ENCODE measurements at regions not wholly inside any gene's neighbourhood (a gene's known extent, or its start where the extent isn't known, plus 50 kb on each side); places are given as distances from the start of the nearest gene placed in this dataset.

DNA sequence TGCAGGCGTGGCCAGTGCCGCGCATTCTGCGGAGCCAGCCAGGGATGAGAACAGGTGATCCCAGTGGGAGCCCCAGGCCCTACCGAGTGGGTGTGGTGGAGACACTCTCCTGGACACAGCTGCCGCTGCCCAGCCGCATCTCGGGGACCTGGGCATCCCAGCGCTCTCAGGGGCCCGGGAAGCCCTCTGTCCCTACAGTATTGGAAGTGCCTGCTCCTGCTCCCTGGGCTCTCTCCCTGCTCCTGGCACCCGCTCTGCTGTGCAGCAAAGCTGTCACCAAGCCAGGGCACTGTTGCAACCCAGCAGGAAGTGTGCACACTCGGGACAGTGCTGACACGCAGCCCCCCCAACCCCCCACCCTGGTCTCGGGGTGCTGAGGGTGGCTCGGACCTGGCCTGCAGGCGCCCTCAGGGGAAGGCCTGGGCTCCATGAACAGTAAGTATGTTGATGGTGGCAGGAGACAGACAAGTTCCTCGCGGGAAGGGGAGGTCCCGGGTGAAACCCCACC, 1177.4 kb upstream of the GBE1 start:
- no peak for DNase-seq

DNA sequence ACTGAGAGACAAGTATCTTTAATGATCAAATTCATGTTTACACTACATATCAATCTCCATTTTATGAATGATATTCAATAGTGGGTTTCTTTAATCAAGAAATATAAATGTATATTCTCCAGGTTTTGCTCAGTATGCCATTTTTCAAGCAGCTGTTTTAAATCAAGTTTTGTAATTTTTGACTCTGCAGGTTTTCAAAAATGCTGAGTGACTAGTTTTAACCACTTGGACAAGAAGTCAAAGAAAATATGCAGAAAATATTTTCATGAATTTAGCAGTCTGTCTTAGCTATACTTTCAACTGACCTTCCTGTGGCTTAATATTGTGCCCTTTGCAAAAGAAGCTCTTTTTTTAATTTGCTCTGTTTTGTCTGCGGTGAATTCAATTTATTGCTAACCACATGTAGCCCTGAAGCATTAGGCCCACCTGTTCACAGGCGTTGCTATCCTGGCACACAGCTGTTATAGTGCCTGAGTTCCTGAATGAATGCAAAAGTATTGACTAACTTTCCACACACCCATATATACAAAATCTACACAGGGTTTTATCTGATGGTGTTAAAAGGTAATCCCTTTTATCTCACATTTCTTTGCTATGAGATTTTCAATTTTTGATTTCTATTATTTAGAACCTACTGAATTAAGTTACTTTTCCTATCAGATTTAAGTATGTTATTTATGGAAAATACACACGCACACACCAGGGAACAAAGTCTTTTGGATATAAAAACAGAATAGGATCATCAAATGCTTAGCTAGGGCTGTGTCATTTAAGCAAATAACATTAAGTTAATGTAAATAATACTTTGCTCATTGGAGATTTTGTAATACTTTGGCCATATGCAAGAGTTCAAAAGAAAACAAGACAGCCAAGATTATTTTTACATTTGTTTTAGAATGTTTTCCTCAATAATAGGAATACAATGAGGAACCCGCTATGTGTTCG, 1166.1 kb upstream of the GBE1 start:
- DNase-seq: no peak

DNA sequence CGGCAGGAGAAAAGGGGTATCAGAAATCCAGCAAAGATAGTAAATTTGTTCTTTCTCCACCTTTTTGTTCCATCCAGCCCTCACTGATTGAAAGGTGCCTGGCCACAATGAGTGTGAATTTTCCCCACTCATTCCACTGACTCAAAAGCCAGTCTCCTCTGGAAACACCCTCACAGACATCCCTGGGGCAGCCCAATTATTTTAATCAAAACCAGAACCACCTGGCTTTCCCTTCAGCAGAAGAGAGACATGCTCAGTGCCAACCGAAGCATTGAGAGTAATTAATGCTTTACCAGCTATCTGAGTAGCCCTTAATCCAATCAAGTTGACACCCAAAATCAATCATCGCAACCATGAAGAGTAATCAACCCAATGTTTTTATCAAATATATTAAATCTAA, 1129.6 kb upstream of the GBE1 start:
- DNase-seq: no peak

DNA sequence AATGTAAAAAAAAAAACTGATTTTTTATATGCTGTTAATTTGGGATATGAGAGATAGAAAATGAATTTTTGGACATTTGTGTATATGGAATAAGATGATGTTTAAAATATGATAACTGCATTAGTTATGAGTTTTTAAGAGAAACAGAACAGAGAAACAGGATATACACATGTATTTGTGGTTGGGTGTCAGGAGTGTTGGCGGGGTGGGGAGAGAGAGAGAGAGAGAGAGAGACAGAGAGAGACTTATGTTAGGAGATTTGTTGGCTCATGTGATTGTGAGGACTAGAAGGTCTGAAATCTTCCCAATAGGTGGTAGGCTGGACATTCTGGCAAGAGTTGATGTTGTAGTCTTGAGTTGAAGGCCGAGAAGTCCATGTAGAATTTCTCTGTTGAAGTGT, 1121.6 kb upstream of the GBE1 start:
- no peak for DNase-seq

DNA sequence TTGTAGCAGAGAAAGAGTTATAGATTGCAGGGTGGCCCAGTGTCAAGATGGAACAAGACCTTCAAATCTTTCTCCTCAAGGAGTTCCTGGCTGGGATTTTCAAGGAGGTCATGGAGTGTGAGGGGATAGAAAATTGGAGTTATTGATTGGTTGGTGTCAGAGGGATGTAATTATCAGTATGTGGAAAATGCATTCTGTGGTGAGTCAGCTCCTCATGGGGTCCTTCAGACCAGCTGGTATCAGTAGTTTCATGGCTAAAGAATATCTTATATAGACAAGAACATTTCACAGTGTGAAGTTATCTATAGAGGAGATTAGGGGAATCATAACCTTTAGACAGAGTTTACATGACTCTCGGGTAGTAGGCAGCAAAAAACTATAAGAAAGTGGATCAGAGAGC, 1114.0 kb upstream of the GBE1 start:
- no peak for DNase-seq

DNA sequence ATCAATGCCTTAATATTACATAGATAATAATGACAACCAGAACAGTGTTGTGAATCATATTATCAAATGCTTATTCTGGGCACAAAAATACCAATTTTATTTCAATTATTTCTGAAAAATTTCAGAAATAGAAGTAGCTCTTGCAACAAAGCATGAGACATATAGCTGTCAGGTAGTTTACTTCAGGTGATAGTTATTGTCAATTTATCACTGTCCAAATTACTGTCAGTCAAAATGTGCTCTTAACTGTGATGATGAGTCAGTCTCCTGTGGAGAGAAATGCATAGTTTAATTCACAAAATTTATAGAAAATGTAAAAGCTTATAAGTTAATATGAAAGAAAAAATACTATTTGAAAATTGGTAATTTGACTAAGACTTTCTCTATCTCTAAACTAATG, 1078.4 kb upstream of the GBE1 start:
- no peak for DNase-seq

DNA sequence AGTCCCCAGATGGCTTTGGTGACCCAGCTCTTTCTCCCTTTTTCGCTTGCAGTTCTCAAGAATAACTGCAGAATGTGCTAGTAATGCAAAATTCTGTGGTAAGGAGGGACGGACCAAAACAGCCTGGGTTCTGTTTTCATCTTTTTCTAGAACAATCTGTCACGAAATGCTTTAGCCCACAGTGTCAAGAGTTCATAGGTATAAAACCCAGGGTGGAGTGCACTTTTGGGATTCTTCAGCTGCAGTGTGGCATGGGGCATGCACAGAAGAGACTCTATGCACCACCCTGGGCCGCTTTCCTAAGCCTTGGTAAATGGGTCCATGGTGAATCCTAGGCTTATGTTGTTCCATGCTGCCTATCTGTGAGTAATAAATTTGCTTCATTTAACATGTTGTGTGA, 1072.7 kb upstream of the GBE1 start:
- no peak for DNase-seq

DNA sequence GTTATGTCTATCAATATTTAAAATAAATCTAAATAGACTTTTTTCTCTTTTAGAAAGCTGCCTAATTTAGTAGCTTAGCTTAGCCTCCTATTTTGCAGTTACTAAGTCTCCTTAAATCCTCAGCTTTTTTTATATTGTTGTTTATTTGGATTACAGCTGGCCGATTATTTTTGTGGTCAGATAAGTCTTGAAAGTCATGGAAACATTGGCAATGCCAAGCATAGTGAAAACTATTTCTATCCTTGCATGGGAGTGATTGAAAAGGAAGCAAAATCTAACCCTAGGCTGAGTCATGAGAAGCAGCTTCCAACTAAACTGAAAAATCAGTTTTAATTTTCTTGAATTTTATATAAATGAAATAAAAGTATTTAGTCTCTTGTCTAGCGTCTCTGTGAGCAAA, 1063.0 kb upstream of the GBE1 start:
- no peak for DNase-seq

DNA sequence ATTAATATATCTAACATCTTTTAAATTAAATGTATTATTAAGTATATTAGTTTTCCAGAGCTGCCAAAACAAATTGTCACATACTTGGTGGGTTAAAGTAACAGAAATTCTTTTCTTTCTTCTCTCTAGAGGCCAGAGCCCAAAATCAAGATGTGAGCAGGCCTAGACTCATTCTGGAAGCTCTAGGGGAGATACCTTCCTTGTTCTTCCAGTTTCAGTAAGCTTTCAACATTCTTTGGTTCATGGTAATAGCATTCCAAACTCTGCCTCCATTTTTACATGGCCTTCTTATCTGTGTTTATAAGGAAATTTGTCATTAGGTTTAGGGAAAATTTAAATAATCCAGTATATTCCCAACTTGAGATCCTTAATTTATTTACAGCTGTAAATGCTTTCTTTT, 1054.6 kb upstream of the GBE1 start:
- no peak for DNase-seq

DNA sequence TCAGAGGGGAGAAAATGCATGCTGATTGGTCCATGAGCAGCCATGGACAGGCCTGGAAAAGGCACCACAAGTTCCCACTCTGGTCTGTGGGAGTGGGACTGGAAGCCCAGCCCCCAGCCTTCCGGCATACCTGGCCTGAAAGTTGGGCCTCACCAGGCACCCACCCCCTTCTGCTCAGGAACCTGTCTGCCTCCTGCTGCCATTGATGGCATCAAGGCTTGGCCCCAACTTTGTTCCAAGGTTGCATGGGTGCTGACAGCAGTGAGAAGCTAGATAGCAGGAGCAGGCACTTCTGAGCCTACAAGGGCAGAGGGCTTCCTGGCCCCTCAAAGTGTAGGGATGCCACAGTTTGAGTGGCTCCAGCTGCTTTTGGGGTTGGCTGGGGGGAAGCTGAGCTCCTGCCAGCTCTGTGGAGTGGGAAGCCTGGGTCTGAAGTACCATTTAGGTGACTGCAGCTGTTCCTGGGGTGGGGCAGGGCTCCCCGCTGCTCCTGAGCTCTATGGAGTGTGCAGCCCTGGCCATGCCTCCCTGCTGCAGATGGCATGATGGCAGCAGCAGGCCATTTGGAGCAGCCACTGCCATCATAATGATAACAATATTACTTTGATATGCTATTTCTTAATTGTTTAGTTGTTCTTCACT, 1054.1 kb upstream of the GBE1 start:
- DNase-seq: no peak

DNA sequence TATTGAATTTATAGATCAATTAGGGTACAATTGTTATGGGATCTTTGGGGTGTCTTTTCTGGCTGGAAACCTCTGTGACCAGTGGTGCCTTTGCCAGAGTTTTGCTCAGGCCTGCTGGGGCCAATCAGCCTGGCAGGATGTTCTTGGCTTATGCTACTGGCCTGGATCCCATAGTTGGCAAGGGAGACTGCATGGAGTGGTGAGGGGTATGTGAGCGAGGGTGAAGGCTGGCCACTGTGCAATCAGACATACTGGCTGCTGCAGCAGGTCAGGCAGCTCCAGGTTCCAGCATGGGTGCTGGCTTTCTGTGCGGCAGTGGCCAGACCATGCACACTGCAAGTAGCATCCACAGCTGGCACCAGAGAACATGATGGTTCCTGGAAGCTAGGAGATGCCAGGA, 1053.2 kb upstream of the GBE1 start:
- no peak for DNase-seq

DNA sequence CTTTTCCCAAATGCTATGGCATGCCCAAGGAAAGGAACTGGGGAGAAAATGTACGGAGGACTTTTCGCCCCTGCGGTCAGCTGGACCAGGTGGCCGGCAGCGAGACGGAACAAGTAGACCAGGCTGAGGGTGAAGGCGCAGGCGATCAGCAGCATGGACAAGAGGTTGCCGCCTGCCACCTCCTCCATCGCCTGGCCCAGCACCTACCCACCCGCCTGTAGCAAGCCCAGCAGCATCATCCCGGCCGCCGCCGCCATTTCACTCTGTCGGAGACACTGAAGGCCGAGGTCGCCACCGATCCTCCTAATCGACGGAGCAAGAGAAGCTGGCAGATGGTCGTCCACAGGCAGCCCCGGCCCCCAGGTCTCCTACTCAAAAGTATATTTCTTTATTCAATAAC, 1046.3 kb upstream of the GBE1 start:
- DNase-seq: no peak

DNA sequence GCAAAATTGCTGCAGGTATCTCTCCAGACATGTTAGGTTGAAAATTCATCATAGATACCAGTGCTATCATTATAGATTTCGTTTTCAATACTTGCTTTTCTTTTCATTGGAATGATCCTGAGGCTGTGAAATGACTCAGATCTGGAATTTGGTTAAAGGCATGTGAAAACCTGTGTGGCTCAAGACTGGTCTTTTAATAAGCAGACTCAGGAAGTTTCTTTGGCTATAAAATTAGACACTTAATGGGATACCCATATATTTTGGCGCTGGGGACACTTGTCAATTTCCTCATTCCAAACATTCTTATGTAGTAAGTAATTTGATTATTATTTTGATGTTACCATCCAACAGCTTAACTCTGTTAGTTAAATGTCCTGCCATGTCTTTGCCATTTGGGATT, 1041.1 kb upstream of the GBE1 start:
- no peak for DNase-seq

DNA sequence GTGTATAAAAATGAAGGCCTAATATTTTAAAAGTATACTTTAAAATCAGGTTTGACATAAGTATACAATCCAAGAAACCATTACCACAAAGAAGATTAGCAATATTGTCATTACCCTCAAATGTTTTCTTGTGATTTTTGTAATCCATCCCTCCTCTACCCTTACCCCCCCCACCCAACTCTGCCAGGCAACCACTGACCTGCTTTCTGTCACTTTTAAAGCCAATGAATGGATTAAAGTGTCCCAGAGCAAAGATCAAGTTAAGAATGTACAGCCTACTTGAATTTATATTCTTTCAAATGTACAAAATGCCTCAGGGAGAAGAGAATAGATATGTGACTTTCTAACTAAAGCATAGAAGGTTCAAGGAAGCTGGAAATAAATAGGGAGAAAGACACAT, 1038.8 kb upstream of the GBE1 start:
- no peak for DNase-seq

DNA sequence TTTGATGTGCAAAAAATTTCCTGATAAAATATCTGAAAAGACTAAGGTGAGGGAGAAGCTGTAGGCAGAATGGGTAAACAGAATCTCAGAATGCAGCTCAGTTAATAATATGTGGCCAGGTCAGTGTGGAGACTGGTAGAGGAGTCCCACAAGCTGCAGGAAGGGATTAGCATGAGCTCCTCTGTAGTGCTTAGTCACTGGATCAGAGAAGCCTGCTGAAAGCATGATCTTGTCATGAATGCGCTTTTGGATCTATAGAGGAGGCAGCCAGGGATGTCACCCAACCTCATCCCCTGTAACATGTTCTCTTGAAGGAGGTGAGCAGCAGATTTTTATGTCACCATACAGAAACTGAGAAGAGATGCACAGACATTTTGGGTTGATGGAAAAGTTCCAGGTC, 1035.3 kb upstream of the GBE1 start:
- no peak for DNase-seq

DNA sequence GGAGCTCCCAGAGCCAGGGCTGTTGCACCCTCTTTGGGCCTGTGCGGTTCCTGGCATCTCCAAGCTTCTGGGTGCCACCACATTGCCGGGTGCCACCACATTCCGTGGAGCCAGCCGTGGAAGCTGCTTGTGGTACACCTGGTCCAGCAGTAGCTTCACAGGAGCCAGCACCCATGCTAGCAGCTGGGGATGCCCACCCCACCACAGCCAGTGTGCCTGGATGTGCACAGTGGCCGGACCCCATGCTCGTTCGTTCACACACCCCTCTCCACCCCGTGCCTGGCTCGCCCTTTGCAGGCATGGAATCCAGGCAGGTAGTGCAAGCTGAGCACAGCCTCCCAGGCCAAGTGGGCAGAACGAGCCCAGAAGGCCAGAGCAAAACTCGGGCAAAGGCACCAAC, 1029.8 kb upstream of the GBE1 start:
- no peak for DNase-seq

DNA sequence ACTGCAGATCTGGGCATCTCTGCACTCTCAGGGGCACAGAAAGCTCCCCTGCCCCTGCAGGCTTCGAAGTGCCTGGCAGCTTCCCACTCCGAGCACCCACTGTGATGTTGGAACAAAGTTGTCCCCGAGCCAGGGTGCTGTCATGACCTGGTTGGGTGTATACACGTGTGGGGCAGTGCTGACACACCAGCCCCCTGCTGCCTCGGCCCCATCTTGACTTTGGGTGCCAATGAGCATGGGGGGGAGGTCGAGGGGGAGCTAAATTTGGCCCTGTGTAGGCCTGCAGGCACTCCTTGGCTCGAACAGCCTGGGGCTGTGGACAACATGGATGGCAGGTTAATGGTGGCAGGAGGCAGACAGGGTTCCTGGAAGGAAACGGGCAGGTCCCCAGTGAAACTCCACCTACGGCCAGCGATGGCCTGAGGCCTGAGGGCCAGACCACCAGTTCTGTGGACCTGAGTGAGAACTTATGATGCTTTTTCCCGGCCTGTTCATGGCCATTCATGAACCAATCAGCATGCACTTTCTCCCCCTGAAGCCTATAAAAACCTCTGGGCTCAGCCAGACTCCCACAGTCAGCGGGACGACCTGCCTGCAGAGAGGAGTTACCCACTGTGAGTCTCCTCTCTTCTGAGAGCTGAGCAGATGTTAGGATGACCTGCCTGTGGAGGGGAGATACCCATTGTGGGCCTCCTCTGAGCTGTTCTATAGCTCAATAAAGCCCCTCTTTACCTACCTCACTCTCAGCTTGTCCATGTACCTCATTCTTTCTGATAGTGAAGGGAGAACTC, 1029.1 kb upstream of the GBE1 start:
- DNase-seq: no peak

DNA sequence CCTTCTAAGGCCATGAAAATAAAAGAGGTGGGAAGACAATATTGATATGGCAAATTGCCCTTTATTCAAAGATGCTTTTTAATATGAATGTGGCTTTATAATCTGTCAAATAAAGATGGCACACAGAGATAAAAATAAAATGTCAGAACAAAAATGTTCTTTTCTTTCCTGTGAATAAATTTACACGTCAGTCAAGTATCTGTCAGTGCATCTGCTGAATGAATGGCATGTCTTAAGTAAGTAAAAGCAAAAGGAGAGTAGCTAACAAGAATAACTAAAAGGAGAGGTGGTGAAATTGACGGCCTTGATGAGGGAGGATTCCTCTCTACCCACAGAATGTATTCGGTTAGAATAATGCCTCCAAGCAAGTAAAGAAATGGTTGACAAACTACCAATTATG, 1021.7 kb upstream of the GBE1 start:
- DNase-seq: no peak

DNA sequence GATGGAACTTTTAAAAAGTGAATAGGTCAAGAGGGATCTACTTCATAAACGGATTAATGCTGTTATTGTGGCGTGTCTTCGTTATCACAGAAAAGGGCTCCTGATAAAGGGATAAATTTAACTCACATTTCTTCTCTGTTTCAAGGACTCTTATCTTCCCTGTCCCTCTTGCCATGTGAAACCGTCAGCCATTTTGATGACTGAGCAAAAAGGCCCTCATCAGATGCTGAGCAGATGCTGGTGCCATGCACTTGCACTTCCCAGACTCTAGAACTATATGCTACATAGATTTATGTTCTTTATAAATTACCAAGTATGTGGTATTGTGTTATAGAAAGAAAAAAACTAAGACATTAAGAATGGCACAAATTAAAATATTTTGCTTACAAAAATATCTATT, 1011.8 kb upstream of the GBE1 start:
- DNase-seq: no peak

DNA sequence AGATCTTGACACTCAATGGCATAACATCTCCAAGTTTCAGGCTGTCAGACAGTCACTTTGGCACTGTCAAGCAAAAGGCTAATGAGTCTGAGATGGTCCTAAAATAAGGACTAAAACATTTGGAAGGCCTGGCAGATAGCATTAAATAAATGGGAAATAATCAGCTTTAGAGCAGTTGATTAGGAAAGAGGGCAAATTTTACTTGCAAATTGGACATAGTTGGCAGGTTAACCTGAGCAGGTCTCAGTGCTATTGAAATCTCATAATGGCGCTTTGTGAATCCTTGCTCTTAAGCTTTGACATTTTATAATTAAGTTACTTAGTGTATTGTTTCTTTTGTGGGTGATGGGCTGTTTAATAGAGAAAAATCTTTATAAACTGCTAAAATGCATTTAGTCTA, 1003.1 kb upstream of the GBE1 start:
- no peak for DNase-seq

DNA sequence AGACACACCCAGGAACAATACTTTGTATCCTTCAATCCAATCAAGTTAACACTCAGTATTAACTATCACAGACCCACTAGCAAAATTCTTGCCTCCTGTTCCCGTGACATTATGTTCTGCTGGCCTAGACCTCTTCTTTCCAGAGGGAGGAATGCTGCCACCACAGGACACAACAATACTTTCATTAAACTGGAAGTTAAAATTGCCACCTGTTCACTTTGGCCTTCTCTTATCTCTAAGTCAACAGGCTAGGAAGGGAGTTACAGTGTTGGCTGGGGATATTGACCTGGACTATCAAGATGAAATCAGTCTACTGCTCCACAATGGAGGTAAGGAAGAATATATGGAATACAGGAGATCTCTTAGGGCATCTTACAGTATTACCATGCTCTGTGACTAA, 1000.4 kb upstream of the GBE1 start:
- no peak for DNase-seq

DNA sequence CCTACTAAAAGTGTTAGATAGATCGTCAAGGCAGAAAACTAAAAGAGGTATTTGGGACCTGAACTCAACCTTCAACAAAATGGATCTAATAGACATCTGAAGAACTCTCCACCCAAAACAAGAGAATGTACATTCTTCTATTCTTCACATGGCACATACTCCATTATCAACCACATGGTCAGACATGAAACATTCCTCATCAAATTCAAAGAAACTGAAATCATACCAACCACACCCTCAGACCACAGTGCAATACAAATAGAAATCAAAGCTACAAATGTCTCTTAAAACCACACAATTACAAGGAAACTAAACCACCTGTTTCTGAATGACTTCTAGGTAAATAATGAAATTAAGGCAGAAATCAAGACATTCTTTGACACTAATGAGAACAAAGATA, 984.1 kb upstream of the GBE1 start:
- no peak for DNase-seq

DNA sequence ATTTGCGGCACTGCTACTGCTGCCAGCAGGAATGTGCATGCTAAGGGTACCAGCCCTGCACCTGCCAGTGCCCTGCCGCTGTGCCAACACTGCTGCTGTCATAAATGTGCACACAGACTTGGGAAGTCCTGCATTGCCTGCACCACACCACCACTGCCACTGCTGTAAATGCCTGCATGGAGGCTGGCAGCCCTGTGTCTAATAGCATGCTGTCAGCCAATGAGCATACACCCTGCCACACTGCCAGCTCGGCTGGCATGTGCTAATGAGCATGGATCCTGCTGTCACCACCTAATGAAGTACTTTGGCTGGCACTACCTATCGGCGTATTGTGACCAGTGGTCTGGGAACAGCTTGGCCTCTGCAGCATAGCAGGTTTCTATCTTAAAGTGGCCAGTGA, 981.8 kb upstream of the GBE1 start:
- DNase-seq: no peak

DNA sequence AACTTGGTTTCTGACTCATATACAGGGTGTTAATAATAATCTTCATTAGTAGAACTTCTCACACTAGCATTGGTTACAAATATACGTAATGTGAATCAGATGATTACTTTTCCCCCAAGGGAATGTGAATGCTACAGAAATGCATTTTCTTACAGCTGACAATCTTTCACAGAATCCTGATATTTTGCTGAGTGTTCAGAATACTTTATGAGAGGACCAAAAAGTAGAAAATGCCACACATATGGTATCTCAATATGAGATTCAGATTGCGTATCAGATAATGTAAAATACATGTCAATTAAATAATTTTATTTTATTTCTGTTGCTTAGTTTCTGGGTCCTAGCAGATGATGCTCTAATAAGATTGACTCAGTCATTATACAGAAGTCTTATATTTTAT, 979.9 kb upstream of the GBE1 start:
- no peak for DNase-seq
